DOHH2 (cell line): ENCODE measurements at regions not wholly inside any gene's neighbourhood (a gene's known extent, or its start where the extent isn't known, plus 50 kb on each side); places are given as distances from the start of the nearest gene placed in this dataset.
"Not testable (repeated sequence)": the region's sequence is repeated elsewhere in the genome, so short reads cannot be mapped to it uniquely, and the experiment has no call there.

Experiments
- H3F3A ChIP-seq: fragments of 200-600 bp; sonication (generic), shearing (Covaris generic); 2 replicates; pipeline ENCODE4 v1.6.0; 2016; ENCODE audit warnings: antibody characterized with exemption, mild to moderate bottlenecking; ENCODE audit not compliant: control insufficient read depth, insufficient read depth
- H3K27ac ChIP-seq: fragments of 200-600 bp; sonication (generic); 2 replicates; pipeline ENCODE4 v1.5.1; 2014; ENCODE audit warnings: low read depth, mild to moderate bottlenecking, low read length, moderate library complexity
- H3K27me3 ChIP-seq: fragments of 200-600 bp; sonication (generic); 2 replicates; pipeline ENCODE4 v1.6.1; 2014; ENCODE audit warnings: mild to moderate bottlenecking, low read length, mixed read lengths; ENCODE audit not compliant: control insufficient read depth
- H3K36me3 ChIP-seq: fragments of 200-600 bp; sonication (generic); 2 replicates; pipeline ENCODE4 v1.6.1; 2014; ENCODE audit warnings: mild to moderate bottlenecking, low read length, moderate library complexity, mixed read lengths; ENCODE audit not compliant: control insufficient read depth
- H3K4me1 ChIP-seq: fragments of 200-600 bp; sonication (generic); 2 replicates; pipeline ENCODE4 v1.6.1; 2014; ENCODE audit warnings: mild to moderate bottlenecking, low read length, mixed read lengths; ENCODE audit not compliant: control insufficient read depth
- H3K4me2 ChIP-seq: fragments of 200-600 bp; sonication (generic); 2 replicates; pipeline ENCODE4 v1.6.0; 2014; ENCODE audit warnings: mild to moderate bottlenecking, low read length, moderate library complexity
- H3K4me3 ChIP-seq: fragments of 200-600 bp; sonication (generic); 2 replicates; pipeline ENCODE4 v1.5.1; 2014; ENCODE audit warnings: mild to moderate bottlenecking, low read length, mixed read lengths
- H3K79me2 ChIP-seq: fragments of 200-600 bp; sonication (generic); 2 replicates; pipeline ENCODE4 v1.6.1; 2014; ENCODE audit warnings: mild to moderate bottlenecking, low read length, mixed read lengths; ENCODE audit not compliant: control insufficient read depth
- H3K9me2 ChIP-seq: fragments of 200-600 bp; sonication (generic); replicated peaks from 2 replicates; pipeline ENCODE4 v1.6.1; 2014; ENCODE audit warnings: mild to moderate bottlenecking, low read length, mixed read lengths; ENCODE audit not compliant: control insufficient read depth
- H3K9me3 ChIP-seq: fragments of 200-600 bp; sonication (generic); 2 replicates; pipeline ENCODE4 v1.6.1; 2014; ENCODE audit warnings: antibody characterized with exemption, low read length, mixed read lengths; ENCODE audit not compliant: control insufficient read depth, insufficient read depth
- H4K20me1 ChIP-seq: fragments of 200-600 bp; sonication (generic); 2 replicates; pipeline ENCODE4 v1.6.0; 2014; ENCODE audit warnings: low read depth, mild to moderate bottlenecking, antibody characterized with exemption, low read length, moderate library complexity; ENCODE audit not compliant: control insufficient read depth, insufficient read depth
- CTCF ChIP-seq: fragments of 200-600 bp; sonication (generic); IDR thresholded peaks from one replicate; pipeline ENCODE4 v1.5.1; 2014; ENCODE audit warnings: antibody characterized with exemption, mild to moderate bottlenecking, low read depth, low read length; ENCODE audit not compliant: poor library complexity, severe bottlenecking
- EZH2phosphoT487 ChIP-seq: fragments of 200-600 bp; sonication (generic); IDR thresholded peaks from 2 replicates; pipeline ENCODE4 v1.6.1; 2017; ENCODE audit warnings: borderline replicate concordance, mild to moderate bottlenecking, antibody characterized with exemption, low read length, moderate library complexity, mixed read lengths

GRCh38 chr2:175707322-175707721, 294.7 kb downstream of the LNPK start:
- TF ChIP-seq EZH2phosphoT487 (no peak), CTCF (no peak)

GRCh38 chr2:175704568-175704967, 297.5 kb downstream of the LNPK start:
- not testable (repeated sequence) for H3K27ac ChIP-seq, H3F3A ChIP-seq, H3K4me2 ChIP-seq, H3K27me3 ChIP-seq, H3K9me3 ChIP-seq, H3K79me2 ChIP-seq, H3K36me3 ChIP-seq, H3K9me2 ChIP-seq, H3K4me3 ChIP-seq, H4K20me1 ChIP-seq, H3K4me1 ChIP-seq

More at GRCh38 chr2:175707322-175707721, 294.7 kb downstream of the LNPK start:
- no peak overlapping the region for H3K4me3 ChIP-seq
- H3K27me3 ChIP-seq: no peaks in the 10 kb centered on the region
- no peak overlapping the region for H3K27ac ChIP-seq
- no peaks in the 10 kb centered on the region for H3K9me3 ChIP-seq
- H3K79me2 ChIP-seq: no peaks in the 10 kb centered on the region
- no peaks in the 10 kb centered on the region for H3K4me1 ChIP-seq
- no peak overlapping the region for H3K4me2 ChIP-seq
- no peaks in the 10 kb centered on the region for H3K36me3 ChIP-seq
- H3K9me2 ChIP-seq: no peaks in the 10 kb centered on the region
- no peaks in the 10 kb centered on the region for H3F3A ChIP-seq
- H4K20me1 ChIP-seq: no peaks in the 10 kb centered on the region

- no peaks in the 10 kb centered on the region for H3F3A ChIP-seq
- TF ChIP-seq EZH2phosphoT487: no peak
- TF ChIP-seq CTCF: no peak
- H3K9me3 ChIP-seq: no peaks in the 10 kb centered on the region
- H3K4me1 ChIP-seq: no peaks in the 10 kb centered on the region
- H3K27me3 ChIP-seq: no peaks in the 10 kb centered on the region
- H3K4me2 ChIP-seq: no peak overlapping the region
- H3K4me3 ChIP-seq: no peak overlapping the region
- no peaks in the 10 kb centered on the region for H3K79me2 ChIP-seq
- H4K20me1 ChIP-seq: no peaks in the 10 kb centered on the region
- no peak overlapping the region for H3K27ac ChIP-seq
- no peaks in the 10 kb centered on the region for H3K9me2 ChIP-seq
- H3K36me3 ChIP-seq: no peaks in the 10 kb centered on the region
Measured at GRCh38 chr2:175698061-175698460, 304.0 kb downstream of the LNPK start.

GRCh38 chr2:175690113-175690837, 311.8 kb downstream of the LNPK start:
- Histone ChIP-seq H3K27me3 (peaks cover 5% of the 10 kb centered on the region), H3K9me3 (no peaks in the 10 kb centered on the region), H3K79me2 (no peaks in the 10 kb centered on the region), H3K4me3 (no peak overlapping the region), H3K4me2 (no peak overlapping the region), H3K4me1 (no peaks in the 10 kb centered on the region), H3F3A (no peaks in the 10 kb centered on the region), H3K27ac (no peak overlapping the region), H4K20me1 (no peaks in the 10 kb centered on the region), H3K9me2 (no peaks in the 10 kb centered on the region), H3K36me3 (no peaks in the 10 kb centered on the region)
- TF ChIP-seq EZH2phosphoT487: no peak
- peak; percentile 59 for TF ChIP-seq CTCF
